Glutamatergic neuron (in vitro differentiated cells): ENCODE measurements at regions not wholly inside any gene's neighbourhood (a gene's known extent, or its start where the extent isn't known, plus 50 kb on each side); places are given as distances from the start of the nearest gene placed in this dataset.

Experiments used
- DNase-seq: peaks from one replicate; pipeline ENCODE4 v3.0.0; 2022
- H3K27ac Mint-ChIP-seq: one replicate; pipeline ENCODE4 v1.8.0; 2020; ENCODE audit warnings: mild to moderate bottlenecking, mixed read lengths, inconsistent platforms; ENCODE audit not compliant: unreplicated experiment
- H3K27me3 Mint-ChIP-seq: one replicate; pipeline ENCODE4 v1.8.0; 2020; ENCODE audit warnings: mild to moderate bottlenecking, moderate library complexity, mixed read lengths, inconsistent platforms; ENCODE audit not compliant: unreplicated experiment
- H3K36me3 Mint-ChIP-seq: one replicate; pipeline ENCODE4 v1.8.0; 2020; ENCODE audit warnings: mild to moderate bottlenecking, mixed read lengths, inconsistent platforms; ENCODE audit not compliant: unreplicated experiment
- H3K4me1 Mint-ChIP-seq: one replicate; pipeline ENCODE4 v1.8.0; 2020; ENCODE audit warnings: mild to moderate bottlenecking, low read depth, mixed read lengths, inconsistent platforms; ENCODE audit not compliant: unreplicated experiment
- H3K4me3 Mint-ChIP-seq: one replicate; pipeline ENCODE4 v1.8.0; 2020; ENCODE audit warnings: mild to moderate bottlenecking, mixed read lengths, inconsistent platforms; ENCODE audit not compliant: unreplicated experiment
- H3K9me3 Mint-ChIP-seq: one replicate; pipeline ENCODE4 v1.8.0; 2020; ENCODE audit warnings: mild to moderate bottlenecking, moderate library complexity, mixed read lengths, inconsistent platforms; ENCODE audit not compliant: unreplicated experiment
- TF ChIP-seq, protein P1 (sequence below): fragments of 200-600 bp; sonication (generic); IDR thresholded peaks from one replicate; pipeline ENCODE4 v1.5.0; 2021; ENCODE audit not compliant: partially characterized antibody, unreplicated experiment

DNA sequence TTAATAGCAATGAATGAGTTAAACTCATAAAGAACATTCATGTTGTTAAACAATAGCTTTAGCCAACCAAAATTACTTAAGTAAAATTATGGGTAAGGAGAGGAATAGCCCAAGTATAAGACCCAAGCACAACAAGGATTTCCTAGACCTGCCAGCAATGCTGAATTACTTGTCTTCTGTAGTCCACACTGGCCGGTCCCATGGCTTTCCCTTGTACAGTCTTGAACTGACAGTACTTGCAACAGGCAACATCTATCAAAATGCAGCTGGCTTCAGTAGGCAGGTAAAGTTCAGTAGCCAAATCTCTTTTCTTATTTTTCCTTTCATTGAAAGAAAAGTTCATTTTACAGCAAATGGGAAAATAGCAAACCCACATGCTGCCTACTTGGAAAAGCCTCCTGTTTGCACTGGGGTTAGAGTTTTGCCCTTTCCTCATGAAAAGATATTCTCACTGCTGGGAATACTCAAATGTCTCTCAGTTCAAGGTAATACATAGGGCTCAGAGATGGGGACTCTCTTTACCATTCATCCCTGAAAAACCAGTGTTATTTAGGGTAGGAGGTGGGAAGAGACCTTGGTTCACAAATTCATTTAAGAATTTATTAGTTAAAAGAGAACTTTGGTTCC, 222.8 kb downstream of the TTLL7 start:
- DNase-seq: no peak
- H3K4me3 Mint-ChIP-seq: no peak overlapping the region
- H3K36me3 Mint-ChIP-seq: no peaks in the 10 kb centered on the region
- H3K27ac Mint-ChIP-seq: no peak overlapping the region
- H3K9me3 Mint-ChIP-seq: no peaks in the 10 kb centered on the region
- peaks cover 3% of the 10 kb centered on the region for H3K4me1 Mint-ChIP-seq
- TF ChIP-seq, protein P1, sequence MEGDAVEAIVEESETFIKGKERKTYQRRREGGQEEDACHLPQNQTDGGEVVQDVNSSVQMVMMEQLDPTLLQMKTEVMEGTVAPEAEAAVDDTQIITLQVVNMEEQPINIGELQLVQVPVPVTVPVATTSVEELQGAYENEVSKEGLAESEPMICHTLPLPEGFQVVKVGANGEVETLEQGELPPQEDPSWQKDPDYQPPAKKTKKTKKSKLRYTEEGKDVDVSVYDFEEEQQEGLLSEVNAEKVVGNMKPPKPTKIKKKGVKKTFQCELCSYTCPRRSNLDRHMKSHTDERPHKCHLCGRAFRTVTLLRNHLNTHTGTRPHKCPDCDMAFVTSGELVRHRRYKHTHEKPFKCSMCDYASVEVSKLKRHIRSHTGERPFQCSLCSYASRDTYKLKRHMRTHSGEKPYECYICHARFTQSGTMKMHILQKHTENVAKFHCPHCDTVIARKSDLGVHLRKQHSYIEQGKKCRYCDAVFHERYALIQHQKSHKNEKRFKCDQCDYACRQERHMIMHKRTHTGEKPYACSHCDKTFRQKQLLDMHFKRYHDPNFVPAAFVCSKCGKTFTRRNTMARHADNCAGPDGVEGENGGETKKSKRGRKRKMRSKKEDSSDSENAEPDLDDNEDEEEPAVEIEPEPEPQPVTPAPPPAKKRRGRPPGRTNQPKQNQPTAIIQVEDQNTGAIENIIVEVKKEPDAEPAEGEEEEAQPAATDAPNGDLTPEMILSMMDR: no peak
- H3K27me3 Mint-ChIP-seq: no peaks in the 10 kb centered on the region

DNA sequence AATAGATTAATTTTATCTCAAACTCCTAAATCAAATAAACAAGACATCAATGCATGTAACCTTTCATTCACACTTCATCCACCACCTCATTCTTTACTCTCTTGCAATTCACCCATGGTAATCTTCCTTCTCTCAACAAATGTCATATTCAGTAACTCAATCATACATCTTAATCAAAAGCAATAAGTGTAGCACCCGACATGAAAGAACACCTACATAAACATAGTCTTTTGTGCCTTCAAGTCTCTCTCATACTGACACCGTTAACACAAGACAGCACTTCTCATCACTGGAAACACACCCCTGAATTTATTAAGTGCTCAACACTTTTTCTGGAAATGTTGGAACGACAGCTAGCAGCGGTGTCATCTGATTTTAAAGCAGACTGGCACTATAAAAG, 225.9 kb downstream of the TTLL7 start:
- Mint-ChIP-seq H3K27me3 (no peaks in the 10 kb centered on the region), H3K27ac (no peak overlapping the region), H3K4me3 (no peak overlapping the region), H3K9me3 (no peaks in the 10 kb centered on the region), H3K4me1 (peaks cover 3% of the 10 kb centered on the region), H3K36me3 (no peaks in the 10 kb centered on the region)
- TF ChIP-seq, protein P1: no peak
- no peak for DNase-seq

DNA sequence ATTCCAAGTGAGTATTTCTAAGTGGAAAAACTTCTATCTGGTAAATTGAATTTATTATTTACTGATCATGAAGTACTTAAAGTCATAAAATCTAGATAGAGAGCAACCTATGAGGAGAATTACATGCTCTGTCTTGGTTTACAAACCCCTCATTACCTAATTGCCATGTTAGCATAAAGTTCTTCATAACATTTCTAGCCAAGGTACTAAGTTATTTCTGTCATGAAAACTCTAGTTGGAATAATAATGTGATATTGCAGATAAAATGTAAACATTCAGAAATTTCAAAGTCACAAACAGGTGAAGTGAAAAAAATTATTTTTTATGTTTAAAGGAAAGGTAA, 228.6 kb downstream of the TTLL7 start:
- no peaks in the 10 kb centered on the region for H3K27me3 Mint-ChIP-seq
- no peaks in the 10 kb centered on the region for H3K4me1 Mint-ChIP-seq
- H3K27ac Mint-ChIP-seq: no peak overlapping the region
- no peaks in the 10 kb centered on the region for H3K9me3 Mint-ChIP-seq
- no peak overlapping the region for H3K4me3 Mint-ChIP-seq
- H3K36me3 Mint-ChIP-seq: no peaks in the 10 kb centered on the region
- TF ChIP-seq, protein P1: no peak
- DNase-seq: no peak

DNA sequence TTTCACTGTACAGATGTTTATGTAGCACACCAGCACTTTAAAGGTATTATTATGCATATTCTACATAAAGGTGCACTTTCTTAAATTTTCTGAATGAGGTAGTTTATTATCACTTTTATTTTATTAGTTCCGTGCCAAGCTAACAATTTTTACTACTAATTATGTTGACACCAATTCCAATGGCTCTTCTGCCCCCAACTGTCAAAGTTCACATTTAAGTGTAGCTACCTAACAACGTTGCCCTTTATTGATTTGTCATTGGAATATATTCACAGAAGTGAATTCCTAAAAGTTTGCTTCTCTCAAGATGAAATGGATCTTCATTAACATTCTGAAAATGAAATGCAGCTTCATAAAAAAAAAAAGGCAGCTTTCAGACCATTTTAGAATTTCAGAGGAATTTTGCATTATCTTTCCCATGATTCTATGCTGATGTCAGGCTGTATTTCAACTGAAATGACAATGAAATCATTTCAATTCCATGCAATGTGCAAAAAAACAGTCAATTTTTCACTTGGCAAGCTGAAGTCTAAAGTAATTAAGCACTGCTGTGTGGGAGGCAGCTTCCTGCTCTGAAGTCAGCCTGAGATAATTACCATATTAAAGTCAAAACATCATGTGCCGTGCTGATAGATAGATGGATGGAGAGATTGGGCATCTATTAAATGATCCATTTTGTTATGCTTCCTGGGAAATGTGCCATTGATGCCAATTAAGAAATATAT, 229.2 kb downstream of the TTLL7 start:
- Mint-ChIP-seq H3K9me3 (no peaks in the 10 kb centered on the region), H3K27ac (no peak overlapping the region), H3K36me3 (no peaks in the 10 kb centered on the region), H3K4me3 (no peak overlapping the region), H3K27me3 (no peaks in the 10 kb centered on the region), H3K4me1 (no peaks in the 10 kb centered on the region)
- no peak for DNase-seq
- TF ChIP-seq, protein P1: no peak

GRCh38 chr1:83769072-83769471, 229.9 kb downstream of the TTLL7 start:
- no peaks in the 10 kb centered on the region for H3K36me3 Mint-ChIP-seq
- H3K9me3 Mint-ChIP-seq: no peaks in the 10 kb centered on the region
- TF ChIP-seq, protein P1: no peak
- H3K27ac Mint-ChIP-seq: no peak overlapping the region
- peaks cover 3% of the 10 kb centered on the region for H3K4me1 Mint-ChIP-seq
- H3K4me3 Mint-ChIP-seq: no peak overlapping the region
- no peaks in the 10 kb centered on the region for H3K27me3 Mint-ChIP-seq
- no peak for DNase-seq
